NCI-H774 (cell line): ENCODE measurements at regions not wholly inside any gene's neighbourhood (a gene's known extent, or its start where the extent isn't known, plus 50 kb on each side); places are given as distances from the start of the nearest gene placed in this dataset.

Source experiments
- DNase-seq: peaks from one replicate; lab custom pipeline; 2025; lab: John Stamatoyannopoulos, UW

DNA sequence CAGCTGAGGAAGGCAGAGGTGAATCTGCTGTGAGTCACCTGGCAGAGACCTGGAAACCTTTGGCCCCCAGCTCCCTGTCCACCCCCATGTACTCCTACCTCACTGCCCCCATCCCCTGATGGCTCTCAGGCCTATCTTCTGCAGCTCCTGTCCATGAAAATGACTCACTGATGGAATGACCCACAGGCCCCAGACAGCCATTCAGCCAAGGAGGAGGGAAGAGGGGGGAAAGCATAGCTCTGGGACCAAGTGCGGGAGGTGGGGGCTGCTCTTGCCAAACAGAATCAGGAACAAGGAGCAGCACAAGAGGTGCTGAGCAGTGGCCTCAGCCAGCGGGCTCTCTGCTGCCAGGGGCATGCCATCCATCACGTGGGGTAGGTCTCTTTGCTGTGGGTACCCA is 111.4 kb upstream of the C1QTNF9B start:
- DNase-seq: no peak

DNA sequence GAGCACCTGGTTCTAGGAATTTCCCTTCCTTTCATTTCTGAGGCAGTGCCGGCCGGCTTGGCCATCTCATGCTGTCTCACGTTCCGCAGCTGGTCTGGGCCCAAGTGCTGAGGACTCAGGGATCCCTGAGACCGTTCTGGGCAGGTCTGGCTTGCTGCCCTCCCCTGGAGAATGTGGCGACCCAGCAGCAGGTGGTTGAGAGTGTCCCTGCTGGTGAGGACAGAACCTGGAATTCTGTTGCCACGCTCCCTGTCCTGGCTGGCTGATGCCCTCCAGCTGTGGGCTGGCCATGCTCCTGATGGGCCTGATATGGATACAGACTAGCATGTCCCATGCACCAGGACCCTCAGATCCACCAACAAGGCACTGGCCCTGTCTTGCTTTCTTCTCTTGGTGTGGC is 114.0 kb upstream of the C1QTNF9B start:
- DNase-seq: no peak

- no peak for DNase-seq
Observed at GRCh38 chr13:24012648-24013047, 115.3 kb upstream of the C1QTNF9B start.

DNA sequence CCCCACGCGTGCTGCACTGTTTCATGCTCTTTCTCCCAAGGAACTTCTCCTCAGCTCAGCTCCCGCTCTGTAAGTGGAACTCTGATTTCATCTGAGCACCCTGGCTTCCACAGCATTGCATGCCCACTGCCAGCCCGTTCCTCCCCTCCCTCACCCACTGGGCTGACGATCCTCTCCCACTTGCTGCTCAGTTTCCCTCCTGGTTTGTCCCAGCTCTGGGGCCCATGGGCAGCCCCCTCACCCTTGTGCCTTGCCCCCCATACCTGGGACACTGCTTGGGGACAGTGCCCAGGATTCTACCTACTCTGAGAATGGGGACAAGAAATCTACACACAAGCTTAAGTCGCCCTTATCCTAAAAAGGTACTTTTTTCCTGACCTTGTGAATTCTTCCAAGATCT is 115.9 kb upstream of the C1QTNF9B start:
- DNase-seq: no peak

- no peak for DNase-seq
Observed at GRCh38 chr13:24016046-24016445, 118.7 kb upstream of the C1QTNF9B start.

- no peak for DNase-seq
Observed at GRCh38 chr13:24022568-24022967, 125.3 kb upstream of the C1QTNF9B start.

DNA sequence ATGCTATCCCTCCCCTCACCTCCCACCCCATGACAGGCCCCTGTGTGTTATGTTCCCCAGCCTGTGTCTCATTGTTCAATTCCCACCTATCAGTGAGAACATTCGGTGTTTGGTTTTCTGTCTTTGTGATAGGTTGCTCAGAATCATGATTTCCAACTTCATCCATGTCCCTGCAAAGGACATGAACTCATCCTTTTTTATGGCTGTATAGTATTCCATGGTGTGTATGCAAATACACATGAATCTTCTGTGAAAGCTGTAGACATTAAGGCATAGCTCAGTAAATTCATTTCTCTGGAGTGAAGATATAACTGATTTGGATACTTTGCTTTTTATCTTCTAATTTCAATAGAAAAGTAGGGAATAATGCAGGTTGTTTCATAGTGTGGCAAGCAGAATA is 125.8 kb upstream of the C1QTNF9B start:
- no peak for DNase-seq

DNA sequence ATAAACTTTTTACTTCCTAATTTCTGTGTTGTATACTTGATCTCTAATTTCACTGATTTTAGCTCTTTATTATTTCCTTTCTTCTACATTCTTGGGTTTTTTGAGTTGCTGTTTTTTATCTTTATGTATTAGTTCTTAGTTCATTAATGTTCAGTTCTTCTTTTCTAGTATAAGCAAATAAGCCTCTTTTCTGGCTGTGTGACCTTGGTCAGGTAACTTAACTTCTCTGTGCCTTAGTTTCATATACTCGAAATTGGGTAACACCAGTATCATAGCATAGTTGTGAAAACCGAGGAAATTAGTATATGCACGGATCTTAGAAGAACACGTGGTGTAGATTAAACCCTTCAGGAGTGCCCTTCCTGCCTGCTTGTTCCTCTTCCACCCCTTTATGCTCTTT is 130.2 kb upstream of the C1QTNF9B start:
- no peak for DNase-seq

DNA sequence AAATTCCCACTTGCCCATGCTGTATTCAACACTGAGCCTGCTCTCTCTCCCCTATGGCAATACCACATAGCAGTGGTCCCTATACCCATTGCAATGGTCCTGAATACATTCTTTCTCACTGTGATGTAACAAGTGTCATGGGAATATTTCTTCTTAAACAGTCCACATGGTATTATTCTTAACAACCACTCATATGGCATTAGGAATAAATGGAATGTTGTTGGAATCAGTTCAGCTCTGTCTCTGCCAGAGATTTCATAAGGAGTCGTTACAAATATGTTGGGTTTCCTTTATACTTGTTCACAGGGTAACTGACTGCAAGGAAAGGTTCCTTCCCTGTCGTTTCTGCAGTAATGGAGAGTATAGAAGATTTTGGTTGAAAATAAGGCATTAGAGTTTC is 128.3 kb upstream of the SPATA13 start:
- DNase-seq: no peak

- DNase-seq: no peak
Observed at GRCh38 chr13:24032674-24033073, 127.8 kb upstream of the SPATA13 start.

GRCh38 chr13:24033527-24034302 is 126.8 kb upstream of the SPATA13 start:
- no peak for DNase-seq

GRCh38 chr13:24035411-24035810 is 125.1 kb upstream of the SPATA13 start:
- no peak for DNase-seq

GRCh38 chr13:24036115-24036514 is 124.4 kb upstream of the SPATA13 start:
- no peak for DNase-seq

DNA sequence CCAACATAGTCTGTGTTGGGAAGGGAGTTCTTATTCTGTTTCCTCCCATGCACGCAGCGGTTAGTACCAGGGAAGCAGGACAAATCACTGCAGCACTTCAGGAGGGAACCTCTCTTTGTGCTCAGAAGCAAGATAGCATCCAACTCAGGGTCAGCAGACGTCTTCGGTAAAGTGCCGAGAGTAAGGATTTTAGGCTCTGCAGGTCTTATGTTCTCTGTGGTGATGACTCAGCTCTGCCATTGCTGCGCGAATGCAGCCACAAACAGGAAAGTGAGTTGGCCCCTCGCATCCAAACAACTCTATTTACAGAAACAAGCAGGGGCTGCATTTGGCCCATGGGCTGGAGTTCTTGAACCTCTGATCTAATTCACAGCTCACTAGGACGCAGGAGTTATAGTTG is 122.1 kb upstream of the SPATA13 start:
- DNase-seq: no peak

DNA sequence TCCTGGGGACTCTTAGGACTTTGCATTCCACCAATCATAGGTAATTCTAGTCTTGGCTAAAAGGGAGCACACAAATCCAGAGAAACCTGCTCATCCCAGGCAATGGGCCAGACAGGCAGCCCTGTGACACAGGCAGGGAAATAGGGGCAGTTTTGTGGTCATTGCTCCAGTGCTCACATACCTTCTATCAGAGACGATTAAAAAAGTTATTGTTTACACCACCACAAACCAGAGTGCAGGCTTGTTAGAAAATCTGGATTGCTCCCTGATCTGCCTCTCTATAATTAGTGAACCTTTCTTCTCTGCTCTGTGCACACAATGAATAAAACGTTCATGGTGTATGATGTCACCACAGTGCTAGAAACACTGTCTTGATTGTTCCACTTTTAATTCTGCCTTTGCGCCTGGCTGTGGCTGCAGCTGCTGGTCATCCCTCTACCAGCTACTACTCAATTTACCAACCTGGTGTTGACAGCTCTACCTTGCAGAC is 121.6 kb upstream of the SPATA13 start:
- no peak for DNase-seq

GRCh38 chr13:24039621-24040475 is 120.7 kb upstream of the SPATA13 start:
- no peak for DNase-seq

GRCh38 chr13:24040835-24041234 is 119.7 kb upstream of the SPATA13 start:
- DNase-seq: no peak

DNA sequence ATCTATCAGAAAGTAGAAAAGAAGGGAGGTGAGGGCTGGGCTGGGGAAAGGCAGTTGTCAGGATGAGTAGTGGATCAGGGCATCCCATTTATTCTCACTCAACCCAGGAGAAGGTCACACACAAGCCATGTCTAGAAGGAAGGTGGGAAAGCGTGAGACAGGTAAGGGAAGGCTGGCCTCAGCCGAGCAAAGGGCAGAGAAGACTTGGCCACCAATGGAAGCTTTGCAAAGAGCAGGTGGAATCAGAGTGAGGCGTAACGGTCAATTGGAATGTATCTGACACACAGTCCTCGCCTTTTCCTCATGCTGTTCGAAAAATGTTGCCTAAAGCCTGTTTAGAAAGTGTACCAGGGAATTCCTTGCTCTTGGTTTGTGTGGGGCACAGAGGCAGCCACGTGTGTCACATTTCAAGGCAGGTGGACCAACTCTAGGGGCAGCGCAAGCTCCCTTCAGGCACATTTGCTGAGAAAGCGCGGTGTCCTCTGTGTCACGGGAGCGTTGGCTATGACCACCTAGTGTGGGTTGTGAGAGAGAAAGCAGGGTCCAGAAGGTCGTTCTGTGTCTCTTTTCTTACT is 118.8 kb upstream of the SPATA13 start:
- DNase-seq: no peak

DNA sequence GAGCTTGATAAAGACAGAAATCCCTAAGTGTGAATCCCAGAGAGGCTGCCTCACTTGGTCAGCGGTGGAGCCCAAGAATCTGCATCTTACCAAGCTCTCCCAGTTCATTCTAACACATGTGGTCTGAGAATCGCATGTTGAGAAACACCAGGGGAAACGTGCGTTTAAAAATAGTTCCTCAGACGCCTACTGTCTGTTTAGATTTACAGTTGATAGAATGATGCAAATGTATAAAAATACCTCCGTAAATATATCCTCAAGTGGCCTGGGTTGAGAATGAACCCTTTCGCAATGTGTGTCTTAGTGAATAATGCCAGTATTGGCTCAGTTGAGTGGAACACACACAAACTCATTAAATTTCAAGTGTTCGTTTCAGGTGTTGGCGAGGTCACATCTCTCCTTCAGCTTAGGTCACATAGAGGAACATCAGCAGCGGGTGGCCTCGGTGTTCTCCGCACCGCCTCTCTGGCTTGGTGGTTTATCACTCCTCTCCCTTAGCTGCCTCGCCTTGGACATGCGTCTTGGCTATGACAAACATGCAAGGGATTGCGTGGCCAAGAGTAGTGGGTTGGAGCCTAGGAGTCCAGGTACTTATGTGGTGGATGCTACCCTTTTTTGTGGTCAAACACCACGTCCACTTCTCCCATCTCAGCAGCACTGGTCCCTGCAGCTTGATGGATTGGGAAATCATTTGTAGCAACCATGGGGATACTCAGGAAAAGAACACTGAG is 117.6 kb upstream of the SPATA13 start:
- peak; percentile 34 for DNase-seq

DNA sequence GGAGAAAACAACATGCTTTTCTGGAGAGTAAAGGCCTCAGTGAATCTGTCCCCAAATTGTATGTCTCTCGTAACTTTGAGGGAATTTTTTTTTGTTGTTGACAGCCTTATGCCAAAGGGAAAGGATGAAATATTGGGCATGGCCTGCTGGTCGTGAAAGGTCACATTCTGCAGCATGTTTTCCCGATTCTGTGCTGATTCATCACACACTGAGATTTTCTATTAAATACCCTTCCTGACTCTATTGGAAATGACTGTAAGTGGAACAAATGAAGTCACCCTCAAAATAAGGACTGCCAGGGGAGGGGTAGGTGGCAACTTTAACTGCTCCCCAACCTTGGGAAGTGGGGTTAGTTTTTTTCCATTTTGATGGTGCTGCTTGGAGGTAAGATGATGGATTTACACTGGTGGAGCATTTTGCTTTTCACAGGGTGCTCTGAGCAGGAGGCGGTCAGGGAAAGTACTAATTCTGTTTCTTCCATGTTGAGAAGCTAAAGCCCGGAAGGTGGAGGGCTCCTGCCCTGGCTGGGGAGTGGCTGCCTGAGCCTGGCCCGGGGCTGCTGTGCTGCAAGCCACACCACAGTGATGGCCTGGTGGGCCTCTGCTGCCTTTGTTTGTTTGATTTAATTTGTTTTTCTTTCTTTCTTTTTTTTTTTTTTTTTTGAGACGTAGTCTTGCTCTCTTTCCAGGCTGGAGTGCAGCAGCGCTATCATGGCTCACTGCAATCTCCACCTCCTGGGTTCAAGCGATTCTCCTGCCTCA is 116.8 kb upstream of the SPATA13 start:
- no peak for DNase-seq

DNA sequence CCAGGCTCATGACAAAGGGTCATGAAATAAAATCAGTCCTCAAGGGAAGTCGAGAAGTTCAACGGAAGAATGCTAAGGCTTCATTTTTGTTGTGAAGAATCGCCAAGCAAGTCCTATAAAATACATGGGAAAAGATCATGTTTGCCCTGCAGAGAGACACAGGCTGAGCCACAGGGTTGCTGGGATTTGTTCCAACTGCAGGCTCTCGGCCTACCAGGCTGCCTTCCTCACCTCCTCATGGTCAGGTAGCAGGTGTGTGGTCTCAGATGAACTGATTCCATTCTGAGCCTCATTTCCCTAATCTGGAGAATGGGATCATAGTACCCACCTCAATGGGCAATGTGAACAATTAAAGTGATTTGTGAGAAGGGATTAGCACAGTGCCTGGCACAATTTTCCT is 114.9 kb upstream of the SPATA13 start:
- DNase-seq: no peak
